ENCODE measurements at regions not wholly inside any gene's neighbourhood (a gene's known extent, or its start where the extent isn't known, plus 50 kb on each side); places are given as distances from the start of the nearest gene placed in this dataset.
"Not testable (repeated sequence)": the region's sequence is repeated elsewhere in the genome, so short reads cannot be mapped to it uniquely, and the experiment has no call there.

DNA sequence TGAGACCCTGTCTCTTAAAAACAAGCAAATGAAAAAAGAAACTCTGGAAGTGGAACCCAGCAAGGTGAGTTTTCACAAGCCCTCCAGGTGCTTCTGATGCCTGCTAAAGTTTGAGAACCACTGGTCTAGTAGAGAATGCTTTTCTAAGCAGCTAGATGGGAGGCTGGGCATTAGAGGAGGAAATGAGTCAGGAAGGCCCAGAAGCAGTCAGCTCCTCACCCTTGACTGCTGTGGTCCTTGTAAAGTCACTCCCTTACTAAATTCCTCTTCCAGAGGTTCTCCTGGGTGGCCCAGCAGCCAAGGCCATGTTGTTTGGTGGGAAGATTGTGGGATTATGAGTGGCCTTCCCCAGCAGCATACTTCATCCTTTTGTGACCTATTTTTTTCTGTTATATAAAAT is 52.0 kb upstream of the FYN start:
- FAIRE-seq = no peak

GRCh38 chr6:111926731-111927302 is 53.6 kb upstream of the FYN start:
- no peak for FAIRE-seq

- no peak for FAIRE-seq
Measured at GRCh38 chr6:111927321-111927720, 54.1 kb upstream of the FYN start.

DNA sequence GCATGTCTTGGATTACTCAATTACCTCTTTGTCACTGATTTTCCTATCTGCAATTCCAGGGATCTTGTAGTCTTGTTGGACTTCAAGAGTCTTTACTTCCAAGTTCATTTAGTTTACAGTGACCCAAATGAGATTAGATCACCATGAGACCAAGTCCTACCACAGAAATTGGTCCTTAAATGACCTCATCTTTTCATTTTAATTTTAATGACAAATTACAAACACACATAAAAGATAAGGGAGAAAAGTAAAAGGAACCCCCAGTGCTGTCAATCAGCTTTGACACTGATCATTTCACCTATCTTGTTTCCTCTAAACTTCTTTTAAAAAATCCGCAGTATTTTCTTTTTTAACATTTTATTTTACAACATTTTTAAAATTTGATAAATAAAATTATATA is 54.9 kb upstream of the FYN start:
- no peak for FAIRE-seq

DNA sequence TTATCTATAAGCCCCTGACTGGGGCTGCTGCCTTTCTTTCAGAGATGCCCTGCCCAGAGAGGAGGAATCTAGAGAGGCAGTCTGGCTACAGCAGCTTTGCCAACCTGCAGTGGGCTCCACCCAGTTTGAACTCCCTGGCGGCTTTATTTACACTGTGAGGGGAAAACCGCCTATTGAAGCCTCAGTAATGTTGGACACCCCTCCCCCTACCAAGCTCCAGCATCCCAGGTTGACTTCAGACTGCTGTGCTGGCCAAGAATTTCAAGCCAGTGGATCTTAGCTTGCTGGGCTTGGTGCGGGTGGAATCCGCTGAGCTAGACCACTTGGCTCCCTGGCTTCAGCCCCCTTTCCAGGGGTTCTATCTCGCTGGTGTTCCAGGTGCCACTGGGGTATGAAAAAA is 61.4 kb upstream of the FYN start:
- not testable (repeated sequence) for FAIRE-seq

DNA sequence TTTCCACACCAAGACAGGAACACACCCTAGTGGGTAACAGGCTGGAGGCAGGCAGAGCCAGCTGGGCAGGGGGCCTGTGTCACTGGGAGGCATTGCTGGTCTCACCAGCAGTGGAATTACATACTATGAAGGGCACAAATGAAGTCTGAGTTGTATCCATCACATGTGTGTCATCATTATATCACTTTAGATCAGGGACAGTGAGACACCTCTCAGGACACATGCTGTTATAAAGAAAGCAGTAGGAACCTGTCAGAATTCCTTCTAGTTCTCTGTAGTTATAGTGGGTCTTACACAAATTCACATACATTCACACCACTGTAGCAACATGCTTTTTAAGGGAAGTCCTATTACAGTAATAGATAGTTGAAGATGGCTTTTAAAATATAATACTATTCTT is 63.5 kb upstream of the FYN start:
- no peak for FAIRE-seq

DNA sequence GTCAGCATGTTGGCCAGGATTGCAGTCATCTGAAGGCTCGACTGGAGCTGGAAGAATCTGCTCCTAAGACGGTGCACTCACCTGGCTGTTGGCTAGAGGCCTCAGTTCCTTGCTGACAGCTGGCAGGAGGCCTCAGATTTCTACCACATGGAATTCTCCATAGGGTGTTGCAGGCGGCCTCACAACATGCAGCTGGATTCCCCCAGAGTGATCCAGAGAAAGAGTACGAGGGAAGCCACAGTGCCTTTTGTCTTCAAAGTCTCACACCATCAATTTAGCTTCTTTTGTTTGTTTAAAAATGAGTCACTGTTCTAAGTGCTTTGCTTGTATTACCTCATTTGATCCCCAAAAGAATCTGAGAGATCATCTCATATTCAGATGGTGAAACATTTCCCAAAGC is 65.5 kb upstream of the FYN start:
- no peak for FAIRE-seq

DNA sequence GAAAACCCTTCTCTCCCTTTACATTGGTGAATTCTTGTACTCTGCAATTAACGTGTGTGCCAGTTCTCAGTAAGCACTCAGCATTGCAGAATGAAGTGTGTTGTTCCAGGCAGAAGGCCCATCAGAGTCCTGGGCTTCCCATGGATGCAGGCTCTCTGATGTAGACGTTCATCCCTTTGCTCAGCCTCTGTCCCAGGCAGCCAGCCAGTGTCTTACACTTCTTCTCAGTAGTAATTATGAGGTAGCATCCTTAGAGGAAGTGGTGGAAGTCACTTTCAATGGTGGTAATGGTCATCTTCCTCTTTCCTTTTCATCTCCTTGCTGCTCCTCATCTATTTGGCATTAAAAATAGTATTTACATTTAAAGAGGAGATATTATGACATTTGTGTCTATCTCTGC is 66.7 kb upstream of the FYN start:
- no peak for FAIRE-seq

DNA sequence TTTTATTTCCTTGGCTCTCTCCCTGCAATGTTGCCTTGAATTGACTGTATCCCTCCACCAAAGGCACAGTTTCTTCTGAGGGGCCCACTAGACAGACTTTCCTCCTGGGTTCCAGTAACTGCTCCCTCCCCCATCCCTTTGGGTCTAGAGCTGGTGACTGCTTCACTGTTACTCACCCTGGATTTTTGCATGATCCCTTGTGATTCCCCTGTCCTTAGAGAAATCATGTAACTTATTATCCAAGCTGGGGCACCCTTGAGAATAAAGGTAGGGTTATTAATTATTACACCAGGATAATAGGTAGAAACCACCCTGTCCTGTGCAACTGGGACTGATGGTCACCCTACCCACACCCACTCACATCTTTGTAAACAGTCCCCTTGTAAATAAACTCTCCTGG is 67.5 kb upstream of the FYN start:
- FAIRE-seq = no peak

DNA sequence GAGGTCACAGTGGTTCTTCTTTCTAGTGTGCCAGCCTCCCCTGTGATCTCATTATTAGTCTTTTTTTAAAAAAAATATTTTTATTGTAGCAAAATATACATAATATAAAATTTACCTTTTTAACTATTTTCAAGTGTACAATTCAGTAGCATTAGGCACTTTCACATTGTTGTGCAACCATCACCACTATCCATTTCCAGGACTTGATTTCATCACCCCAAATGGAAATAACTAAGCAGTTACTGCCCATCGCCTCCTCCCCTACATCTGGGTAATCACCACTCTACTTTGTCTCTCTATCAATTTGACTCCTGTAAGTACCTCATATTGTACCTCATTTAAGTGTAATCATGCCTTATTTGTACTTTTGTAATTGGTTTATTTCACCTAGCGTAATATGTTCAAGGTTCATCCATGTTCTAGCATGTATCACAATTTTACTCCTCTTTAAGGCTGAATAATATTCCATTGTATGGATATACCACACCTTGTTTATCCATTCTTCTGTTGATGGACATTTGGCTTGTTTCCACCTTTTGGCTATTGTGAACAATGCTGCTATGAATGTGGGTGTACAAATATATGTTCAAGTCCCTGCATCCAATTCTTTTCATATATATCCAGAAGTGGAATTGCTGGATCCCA is 68.6 kb upstream of the FYN start:
- no peak for FAIRE-seq

- no peak for FAIRE-seq
Measured at GRCh38 chr6:111942561-111942960, 69.3 kb upstream of the FYN start.

DNA sequence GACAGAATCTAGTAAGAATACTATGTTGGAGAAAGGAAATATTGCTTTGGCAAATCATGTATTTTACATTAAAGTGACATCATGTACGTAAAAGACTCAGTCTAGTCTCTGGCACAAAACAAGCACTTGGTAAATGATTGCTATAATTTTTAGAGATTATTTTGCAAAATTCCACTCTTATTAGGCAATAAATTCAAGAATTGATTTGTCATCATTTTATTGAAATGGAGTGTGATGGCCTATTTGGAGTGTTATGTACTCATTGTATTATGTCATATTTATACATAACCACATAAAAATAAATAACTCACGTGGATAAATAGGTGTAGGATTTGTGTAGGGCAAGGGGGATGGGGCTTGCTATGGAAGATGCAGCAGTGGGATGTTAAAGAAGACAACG is 70.0 kb upstream of the FYN start:
- FAIRE-seq = no peak

DNA sequence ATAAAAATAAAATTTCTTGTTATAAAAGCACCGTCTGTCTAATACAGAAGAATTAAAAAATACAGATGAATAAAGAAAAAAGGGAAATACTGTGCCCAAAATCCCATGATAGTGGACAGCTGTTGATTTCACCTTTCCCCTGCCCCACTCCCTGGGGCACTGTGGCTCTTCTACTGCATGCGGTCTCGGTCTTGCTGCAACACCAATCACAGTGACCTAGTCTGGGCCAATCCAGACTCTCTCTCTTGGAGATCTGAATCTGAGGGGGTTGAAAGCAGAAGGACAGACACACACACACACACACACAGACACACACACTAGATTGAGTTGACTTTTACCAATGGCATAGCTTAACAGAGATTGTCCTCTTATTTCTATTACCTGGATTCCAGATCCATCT is 70.5 kb upstream of the FYN start:
- no peak for FAIRE-seq

- FAIRE-seq = no peak
Measured at GRCh38 chr6:111944541-111944940, 71.3 kb upstream of the FYN start.

GRCh38 chr6:111949546-111949945 is 76.3 kb upstream of the FYN start:
- no peak for FAIRE-seq

- FAIRE-seq = not testable (repeated sequence)
Measured at GRCh38 chr6:111949984-111950383, 76.7 kb upstream of the FYN start.

- no peak for FAIRE-seq
Measured at GRCh38 chr6:111950661-111951496, 77.6 kb upstream of the FYN start.

- FAIRE-seq = no peak
Measured at GRCh38 chr6:111951497-111952085, 78.3 kb upstream of the FYN start.

DNA sequence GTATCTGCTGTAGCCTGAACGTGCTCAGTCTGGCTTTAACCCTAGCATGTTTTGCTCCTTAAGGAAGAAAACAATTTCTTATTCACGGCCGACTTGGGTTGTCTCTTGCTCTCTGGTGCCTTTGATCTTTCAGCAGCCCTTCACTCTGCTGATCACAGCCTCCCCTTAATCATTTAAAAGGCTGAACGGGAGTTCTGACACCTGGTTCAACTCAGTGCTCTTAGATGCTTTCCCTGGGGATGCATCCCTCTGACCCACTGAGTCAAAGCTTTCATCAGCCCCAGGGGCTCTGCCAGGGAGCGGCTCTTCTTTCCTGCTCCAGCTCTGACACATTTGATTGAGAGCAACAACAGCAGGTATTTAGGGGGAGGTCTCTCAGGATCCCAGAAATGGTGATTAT is 79.0 kb upstream of the FYN start:
- FAIRE-seq = no peak

DNA sequence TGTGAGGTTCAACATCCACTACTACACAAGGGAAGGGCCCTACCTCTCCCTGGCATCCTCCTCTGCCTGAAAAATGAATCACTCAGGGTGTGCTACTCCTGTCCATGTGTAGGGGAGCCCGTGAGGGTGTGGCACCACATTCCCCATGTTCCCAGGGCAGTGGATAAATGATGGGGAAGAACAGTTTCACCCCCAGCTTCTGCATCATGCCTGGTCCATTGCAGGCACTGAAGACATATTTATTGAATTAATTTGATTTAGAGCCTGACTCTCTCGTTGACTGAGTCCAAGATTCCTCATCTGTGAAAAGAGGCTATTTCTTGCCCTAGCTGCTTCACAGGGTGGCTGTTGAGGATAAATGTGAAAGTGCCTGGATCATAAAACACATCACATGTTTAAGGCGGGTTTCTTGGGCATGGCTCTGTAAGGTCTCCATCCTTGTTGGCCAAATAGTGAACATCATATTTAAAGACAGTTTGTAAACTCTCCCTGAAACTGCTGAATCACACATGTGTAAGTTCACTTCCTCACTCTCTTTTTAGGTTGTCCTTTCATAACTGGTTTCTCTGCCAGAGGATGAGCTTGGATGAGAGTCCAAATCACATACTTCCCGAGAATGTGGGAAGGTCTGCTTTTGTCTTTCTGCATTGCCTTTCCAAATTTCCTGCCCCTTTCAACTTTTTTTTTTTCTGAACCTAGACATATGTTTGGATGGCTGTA is 79.7 kb upstream of the FYN start:
- no peak for FAIRE-seq

- no peak for FAIRE-seq
Measured at GRCh38 chr6:111956098-111956497, 82.8 kb upstream of the FYN start.

DNA sequence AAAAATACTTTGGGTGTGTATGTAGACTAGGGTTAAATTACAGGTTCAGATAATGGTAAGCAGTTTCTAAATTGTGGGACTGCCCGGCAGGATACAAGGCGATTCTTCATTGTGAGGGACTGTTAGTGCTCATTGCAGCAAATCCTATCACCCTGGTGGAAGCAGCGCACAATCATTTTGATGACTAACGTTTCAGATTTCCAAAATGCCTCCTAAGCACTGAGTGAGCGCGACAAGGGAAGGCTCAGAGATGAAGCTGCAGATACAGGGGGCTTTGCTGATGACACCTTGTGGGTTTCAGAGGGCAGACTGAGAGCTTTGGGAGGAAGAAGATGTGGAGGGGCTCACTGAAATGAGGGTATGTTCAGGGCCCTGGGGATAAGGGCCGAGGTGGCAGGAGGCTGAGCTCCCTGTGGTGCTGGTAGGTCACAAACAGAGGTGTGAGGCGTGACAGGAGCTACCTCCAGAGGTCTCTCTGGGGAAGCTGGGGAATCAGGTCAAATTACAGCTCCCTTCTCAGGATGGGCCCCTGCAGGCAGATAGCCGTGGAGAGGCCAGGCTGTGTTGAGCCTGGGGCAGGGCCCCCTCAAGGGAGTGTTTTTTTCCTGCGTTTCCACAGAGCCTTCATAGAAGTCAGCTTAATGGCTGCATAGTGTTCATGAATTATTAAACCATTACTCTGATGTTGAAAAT is 84.5 kb upstream of the FYN start:
- no peak for FAIRE-seq

- no peak for FAIRE-seq
Measured at GRCh38 chr6:111958534-111958933, 85.3 kb upstream of the FYN start.
